ENCODE measurements at regions not wholly inside any gene's neighbourhood (a gene's known extent, or its start where the extent isn't known, plus 50 kb on each side); places are given as distances from the start of the nearest gene placed in this dataset.

GRCh38 chr13:78306519-78307206, 296.7 kb downstream of the POU4F1 start:
- Histone ChIP-seq H3K27ac (ENCODE audit: low read depth, low read length) (no peak overlapping the region), H2AK5ac (ENCODE audit: low read length) (no peak overlapping the region), H3K23ac (ENCODE audit: low read length) (no peak overlapping the region), H4K12ac (ENCODE audit: low read depth, low read length) (no peak overlapping the region), H3K27me3 (ENCODE audit: insufficient read depth, low read length) (no peaks in the 10 kb centered on the region), H3K18ac (ENCODE audit: low read length) (no peak overlapping the region), H4K91ac (ENCODE audit: low read depth, low read length) (no peak overlapping the region), H3K4me3 (ENCODE audit: low read depth, low read length) (no peak overlapping the region), H2BK5ac (ENCODE audit: low read depth, low read length, poor library complexity) (no peak overlapping the region), H3K9ac (ENCODE audit: low read length) (no peak overlapping the region), H3K4me1 (ENCODE audit: control insufficient read depth in 1 of 2, insufficient read depth in 2 of 2, low read length in 2 of 2) (no peaks in the 10 kb centered on the region), H3K9me3 (ENCODE audit: insufficient read depth, low read depth, low read length) (no peaks in the 10 kb centered on the region), H3K36me3 (ENCODE audit: control insufficient read depth in 1 of 2, insufficient read depth in 2 of 2, low read length in 2 of 2) (no peaks in the 10 kb centered on the region), H2BK120ac (ENCODE audit: insufficient read depth, low read length, poor library complexity) (no peak overlapping the region), H3K14ac (ENCODE audit: low read length) (no peak overlapping the region), H2AFZ (ENCODE audit: insufficient read depth, low read length, poor library complexity) (no peak overlapping the region), H3K4me2 (ENCODE audit: low read length) (no peak overlapping the region), H4K8ac (ENCODE audit: low read depth, low read length) (no peak overlapping the region), H3K79me2 (ENCODE audit: control insufficient read depth, insufficient read depth, low read length, poor library complexity) (no peaks in the 10 kb centered on the region), H2BK12ac (ENCODE audit: low read length) (no peak overlapping the region), H3K79me1 (ENCODE audit: low read length) (no peaks in the 10 kb centered on the region), H3K4ac (ENCODE audit: low read depth, low read length) (no peak overlapping the region)
- no CpG with 5 or more reads among the region's 3 CpGs for WGBS (ENCODE audit: extremely low coverage, insufficient coverage, insufficient read length)
- no peak for DNase-seq

GRCh38 chr13:78305171-78305570, 298.2 kb downstream of the POU4F1 start:
- Histone ChIP-seq H3K23ac (ENCODE audit: low read length) (no peak overlapping the region), H3K36me3 (ENCODE audit: control insufficient read depth in 1 of 2, insufficient read depth in 2 of 2, low read length in 2 of 2) (no peaks in the 10 kb centered on the region), H4K12ac (ENCODE audit: low read depth, low read length) (no peak overlapping the region), H2AK5ac (ENCODE audit: low read length) (no peak overlapping the region), H3K18ac (ENCODE audit: low read length) (no peak overlapping the region), H4K8ac (ENCODE audit: low read depth, low read length) (no peak overlapping the region), H3K4me3 (ENCODE audit: low read depth, low read length) (no peak overlapping the region), H3K4me2 (ENCODE audit: low read length) (no peak overlapping the region), H3K27ac (ENCODE audit: low read depth, low read length) (no peak overlapping the region), H3K27me3 (ENCODE audit: insufficient read depth, low read length) (no peaks in the 10 kb centered on the region), H3K9ac (ENCODE audit: low read length) (no peak overlapping the region), H2AFZ (ENCODE audit: insufficient read depth, low read length, poor library complexity) (no peak overlapping the region), H2BK5ac (ENCODE audit: low read depth, low read length, poor library complexity) (no peak overlapping the region), H3K14ac (ENCODE audit: low read length) (no peak overlapping the region), H3K9me3 (ENCODE audit: insufficient read depth, low read depth, low read length) (no peaks in the 10 kb centered on the region), H3K4ac (ENCODE audit: low read depth, low read length) (no peak overlapping the region), H2BK120ac (ENCODE audit: insufficient read depth, low read length, poor library complexity) (no peak overlapping the region), H3K4me1 (ENCODE audit: control insufficient read depth in 1 of 2, insufficient read depth in 2 of 2, low read length in 2 of 2) (no peaks in the 10 kb centered on the region), H2BK12ac (ENCODE audit: low read length) (no peak overlapping the region), H4K91ac (ENCODE audit: low read depth, low read length) (no peak overlapping the region), H3K79me2 (ENCODE audit: control insufficient read depth, insufficient read depth, low read length, poor library complexity) (no peaks in the 10 kb centered on the region), H3K79me1 (ENCODE audit: low read length) (no peaks in the 10 kb centered on the region)
- WGBS (ENCODE audit: extremely low coverage, insufficient coverage, insufficient read length), result no CpG with 5 or more reads among the region's 3 CpGs
- DNase-seq, result no peak

GRCh38 chr13:78299832-78300623, 303.3 kb downstream of the POU4F1 start:
- Histone ChIP-seq H2BK120ac (ENCODE audit: insufficient read depth, low read length, poor library complexity) (no peak overlapping the region), H2AFZ (ENCODE audit: insufficient read depth, low read length, poor library complexity) (no peak overlapping the region), H2BK5ac (ENCODE audit: low read depth, low read length, poor library complexity) (no peak overlapping the region), H3K79me2 (ENCODE audit: control insufficient read depth, insufficient read depth, low read length, poor library complexity) (no peaks in the 10 kb centered on the region), H3K18ac (ENCODE audit: low read length) (no peak overlapping the region), H3K4me2 (ENCODE audit: low read length) (no peak overlapping the region), H3K36me3 (ENCODE audit: control insufficient read depth in 1 of 2, insufficient read depth in 2 of 2, low read length in 2 of 2) (no peaks in the 10 kb centered on the region), H3K9me3 (ENCODE audit: insufficient read depth, low read depth, low read length) (no peaks in the 10 kb centered on the region), H3K27ac (ENCODE audit: low read depth, low read length) (no peak overlapping the region), H3K14ac (ENCODE audit: low read length) (no peak overlapping the region), H2BK12ac (ENCODE audit: low read length) (no peak overlapping the region), H4K8ac (ENCODE audit: low read depth, low read length) (no peak overlapping the region), H3K9ac (ENCODE audit: low read length) (no peak overlapping the region), H3K23ac (ENCODE audit: low read length) (no peak overlapping the region), H3K4ac (ENCODE audit: low read depth, low read length) (no peak overlapping the region), H2AK5ac (ENCODE audit: low read length) (no peak overlapping the region), H4K12ac (ENCODE audit: low read depth, low read length) (no peak overlapping the region), H4K91ac (ENCODE audit: low read depth, low read length) (no peak overlapping the region), H3K4me3 (ENCODE audit: low read depth, low read length) (no peak overlapping the region), H3K27me3 (ENCODE audit: insufficient read depth, low read length) (no peaks in the 10 kb centered on the region), H3K79me1 (ENCODE audit: low read length) (no peaks in the 10 kb centered on the region), H3K4me1 (ENCODE audit: control insufficient read depth in 1 of 2, insufficient read depth in 2 of 2, low read length in 2 of 2) (no peaks in the 10 kb centered on the region)
- DNase-seq, result peak in 1 of 2 donors; percentile 4

- H3K79me2 ChIP-seq (ENCODE audit: control insufficient read depth, insufficient read depth, low read length, poor library complexity), result no peaks in the 10 kb centered on the region
- no peak overlapping the region for H2BK5ac ChIP-seq (ENCODE audit: low read depth, low read length, poor library complexity)
- no peak overlapping the region for H3K23ac ChIP-seq (ENCODE audit: low read length)
- DNase-seq, result no peak
- H3K4me3 ChIP-seq (ENCODE audit: low read depth, low read length), result no peak overlapping the region
- no peak overlapping the region for H2AFZ ChIP-seq (ENCODE audit: insufficient read depth, low read length, poor library complexity)
- H3K14ac ChIP-seq (ENCODE audit: low read length), result no peak overlapping the region
- H3K4ac ChIP-seq (ENCODE audit: low read depth, low read length), result no peak overlapping the region
- H2AK5ac ChIP-seq (ENCODE audit: low read length), result no peak overlapping the region
- no peak overlapping the region for H2BK12ac ChIP-seq (ENCODE audit: low read length)
- H4K12ac ChIP-seq (ENCODE audit: low read depth, low read length), result no peak overlapping the region
- H3K4me2 ChIP-seq (ENCODE audit: low read length), result no peak overlapping the region
- no peaks in the 10 kb centered on the region for H3K36me3 ChIP-seq (ENCODE audit: control insufficient read depth in 1 of 2, insufficient read depth in 2 of 2, low read length in 2 of 2)
- no peak overlapping the region for H3K9ac ChIP-seq (ENCODE audit: low read length)
- H3K27ac ChIP-seq (ENCODE audit: low read depth, low read length), result no peak overlapping the region
- H3K79me1 ChIP-seq (ENCODE audit: low read length), result no peaks in the 10 kb centered on the region
- H4K91ac ChIP-seq (ENCODE audit: low read depth, low read length), result no peak overlapping the region
- no peaks in the 10 kb centered on the region for H3K4me1 ChIP-seq (ENCODE audit: control insufficient read depth in 1 of 2, insufficient read depth in 2 of 2, low read length in 2 of 2)
- H4K8ac ChIP-seq (ENCODE audit: low read depth, low read length), result no peak overlapping the region
- no peak overlapping the region for H3K18ac ChIP-seq (ENCODE audit: low read length)
- no CpG with 5 or more reads among the region's 1 CpG for WGBS (ENCODE audit: extremely low coverage, insufficient coverage, insufficient read length)
- H3K9me3 ChIP-seq (ENCODE audit: insufficient read depth, low read depth, low read length), result no peaks in the 10 kb centered on the region
- no peak overlapping the region for H2BK120ac ChIP-seq (ENCODE audit: insufficient read depth, low read length, poor library complexity)
- H3K27me3 ChIP-seq (ENCODE audit: insufficient read depth, low read length), result no peaks in the 10 kb centered on the region
Observed at GRCh38 chr13:78298657-78299056, 304.7 kb downstream of the POU4F1 start.

Measured in trophoblast cell (in vitro differentiated cells and primary cell).